ENCODE measurements at regions not wholly inside any gene's neighbourhood (a gene's known extent, or its start where the extent isn't known, plus 50 kb on each side); places are given as distances from the start of the nearest gene placed in this dataset.

DNA sequence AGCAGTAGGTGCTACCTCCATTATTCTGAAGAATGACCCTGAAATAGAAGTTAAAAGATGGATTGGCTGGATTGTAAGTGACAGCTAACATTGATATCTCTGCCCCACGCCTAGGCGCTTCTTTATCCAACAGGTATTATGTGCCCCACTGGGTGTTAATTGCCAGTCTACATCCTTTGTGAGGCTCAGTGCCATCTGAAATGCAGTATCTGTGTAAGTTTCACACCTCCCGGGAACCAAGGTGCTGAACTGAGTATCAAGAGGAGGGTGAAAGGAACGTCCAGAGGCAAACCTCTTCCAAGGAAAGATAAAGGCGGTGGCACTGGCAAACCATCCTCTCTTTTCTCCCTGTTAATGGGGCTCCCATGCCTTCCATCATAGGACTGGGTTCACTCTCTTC, 181.1 kb upstream of the UBL3 start:
- no peak for DNase-seq (ENCODE audit: low read depth)

DNA sequence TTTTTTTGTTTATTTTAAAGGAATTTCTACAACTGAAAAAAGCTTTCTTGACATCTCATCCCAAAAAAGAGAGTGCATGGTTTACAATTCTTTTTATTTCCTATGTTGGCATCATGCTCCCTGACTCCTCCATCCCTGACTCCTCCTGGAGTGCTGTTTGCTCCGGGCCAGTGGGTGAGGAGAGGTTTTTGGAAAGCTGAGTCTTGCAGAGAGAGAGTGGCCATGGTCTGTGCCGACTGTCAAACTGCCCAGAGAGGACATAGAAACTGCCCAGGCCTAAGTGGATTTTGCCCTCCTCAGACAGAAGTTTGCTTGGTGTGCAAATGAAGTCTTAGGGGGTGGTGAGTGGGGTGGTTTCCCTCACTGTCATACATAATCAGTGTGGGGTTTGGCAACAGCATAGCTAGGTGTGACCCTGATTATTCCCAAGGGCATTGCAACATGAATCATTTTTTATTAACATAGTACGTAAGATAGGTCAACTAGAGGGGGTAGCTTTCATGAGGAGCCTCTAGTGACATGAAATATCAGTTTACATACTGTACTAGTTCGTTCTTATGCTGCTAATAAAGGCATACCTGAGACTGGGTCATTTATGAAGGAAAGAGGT, 179.8 kb upstream of the UBL3 start:
- no peak for DNase-seq (ENCODE audit: low read depth)

DNA sequence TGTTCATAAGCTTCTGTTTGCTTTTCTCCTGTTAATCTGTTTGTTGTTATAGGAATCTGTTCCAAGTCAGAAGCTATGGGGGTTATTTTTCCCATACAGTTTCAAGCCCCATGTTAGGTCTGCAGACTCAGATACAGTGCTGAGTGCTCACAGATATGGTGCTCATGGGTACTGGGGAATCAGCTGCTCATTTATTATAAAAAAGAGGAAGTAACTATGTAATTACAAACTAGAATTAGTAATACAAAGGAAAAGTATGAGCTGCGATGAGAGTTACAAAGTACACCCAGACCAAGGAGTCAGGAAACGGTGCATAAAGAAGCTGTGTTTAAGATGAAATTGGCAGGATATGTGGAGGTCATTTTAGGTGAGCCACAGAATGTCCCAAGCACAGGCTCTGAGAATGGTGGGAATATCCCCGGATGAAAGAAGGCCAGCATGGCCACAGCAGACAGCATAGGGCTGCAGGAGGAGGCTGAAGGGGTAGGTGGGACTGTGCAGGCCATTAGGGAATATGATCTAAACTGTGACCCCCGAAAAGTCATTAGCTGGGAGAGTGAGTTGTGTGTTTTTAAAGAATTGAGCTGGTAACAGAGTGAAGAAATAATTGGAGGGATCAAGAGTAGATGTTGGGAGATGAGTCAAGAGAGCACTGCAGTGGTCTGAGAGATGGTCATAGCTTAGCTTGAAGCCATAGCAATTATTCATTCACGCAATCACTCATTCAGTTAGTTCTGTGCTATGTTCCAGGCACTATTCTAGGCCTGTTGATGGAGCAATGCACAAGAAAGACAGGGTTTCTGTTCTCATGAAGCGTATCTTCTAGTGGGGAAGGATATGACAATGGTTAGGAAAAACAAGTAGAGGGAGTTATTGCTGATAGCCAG, 177.4 kb upstream of the UBL3 start:
- no peak for DNase-seq (ENCODE audit: low read depth)

DNA sequence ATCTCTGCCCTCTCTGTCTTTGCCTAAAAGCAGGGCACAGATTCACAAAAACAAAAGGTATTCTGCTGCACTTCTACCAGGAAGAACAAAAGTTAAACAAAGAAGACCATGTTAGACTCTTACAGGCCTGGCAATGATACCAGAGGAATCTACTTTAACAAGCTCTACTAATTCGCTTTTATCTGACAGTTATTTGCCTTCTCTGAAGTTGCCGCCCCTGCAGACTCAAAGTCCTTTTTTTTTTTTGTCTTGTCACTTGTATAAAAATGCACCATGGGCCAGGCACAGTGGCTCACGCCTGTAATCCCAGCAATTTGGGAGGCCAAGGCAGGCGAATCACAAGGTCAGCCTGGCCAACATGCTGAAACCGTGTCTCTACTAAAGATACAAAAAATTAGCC, 176.5 kb upstream of the UBL3 start:
- no peak for DNase-seq (ENCODE audit: low read depth)

DNA sequence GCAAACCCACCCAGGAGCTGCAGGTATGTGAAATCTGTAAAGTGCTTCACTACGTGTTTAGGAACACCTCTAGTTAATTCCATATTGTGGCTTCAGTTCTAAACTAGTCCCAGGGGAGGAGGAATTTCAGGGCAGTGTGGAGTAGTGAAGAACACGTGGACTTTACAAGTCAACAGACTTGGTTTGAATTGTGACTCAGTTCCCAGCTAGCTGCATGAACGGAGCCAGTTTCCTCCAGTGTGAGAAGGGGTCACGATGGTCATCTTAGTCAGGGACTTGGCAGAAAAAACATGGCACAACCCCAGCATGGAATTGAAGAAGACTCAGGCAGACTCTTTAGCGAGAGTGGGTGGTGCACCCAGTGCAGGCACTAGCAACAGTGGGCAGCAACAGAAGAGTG, 175.7 kb upstream of the UBL3 start:
- peak; percentile 33 for DNase-seq (ENCODE audit: low read depth)

DNA sequence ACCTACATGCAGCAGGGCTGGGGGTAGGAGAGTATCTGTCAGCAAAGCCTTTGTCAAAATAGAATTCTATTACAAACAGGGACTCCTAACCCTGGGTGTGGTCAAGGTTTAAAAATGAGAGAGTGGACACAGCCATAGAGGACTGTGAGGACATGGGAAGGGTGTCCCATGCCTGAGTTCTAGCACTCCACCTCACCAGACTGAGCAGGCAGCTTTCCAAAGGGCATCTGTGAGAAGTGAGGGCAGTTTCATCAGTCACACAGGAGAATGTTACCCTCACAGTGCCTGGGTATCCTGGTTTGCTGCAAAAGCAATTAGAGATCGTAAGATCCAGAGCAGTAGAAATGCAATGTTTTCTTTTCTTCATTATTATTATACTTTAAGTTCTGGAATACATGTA, 174.9 kb upstream of the UBL3 start:
- DNase-seq (ENCODE audit: low read depth) = no peak

DNA sequence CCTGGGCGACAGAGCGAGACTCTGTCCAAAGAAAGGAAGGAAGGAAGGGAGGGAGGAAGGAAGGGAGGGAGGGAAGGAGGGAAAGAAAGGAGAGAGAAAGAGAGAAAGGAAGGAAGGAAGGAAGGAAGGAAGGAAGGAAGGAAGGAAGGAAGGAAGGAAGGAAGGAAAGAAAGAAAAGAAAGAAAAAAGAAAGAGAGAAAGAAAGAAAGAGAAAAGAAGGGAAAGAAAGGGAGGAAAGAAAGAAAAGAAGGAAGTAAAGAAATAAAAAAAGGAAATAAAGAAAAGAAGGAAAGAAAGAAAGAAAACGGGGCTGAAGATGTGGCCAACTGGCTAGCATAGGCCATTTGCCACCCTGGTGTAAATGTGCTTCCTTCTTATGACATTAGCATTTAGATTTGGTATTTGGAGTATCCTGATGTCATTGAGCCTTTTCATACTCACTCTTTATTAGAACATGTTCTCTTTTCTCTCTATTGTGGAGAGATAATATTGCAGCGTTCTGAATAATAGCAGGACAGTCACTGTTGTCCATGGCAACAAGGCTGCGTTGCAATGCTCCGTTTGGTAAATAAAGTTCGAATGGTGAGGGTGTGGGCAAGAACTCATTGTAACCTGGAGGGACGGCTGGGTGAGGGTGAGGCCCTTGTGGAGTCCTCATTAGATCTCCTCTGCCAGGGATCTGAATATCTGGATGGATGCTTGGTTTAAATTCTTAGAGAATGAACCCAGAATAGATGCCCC, 173.9 kb upstream of the UBL3 start:
- no peak for DNase-seq (ENCODE audit: low read depth)

DNA sequence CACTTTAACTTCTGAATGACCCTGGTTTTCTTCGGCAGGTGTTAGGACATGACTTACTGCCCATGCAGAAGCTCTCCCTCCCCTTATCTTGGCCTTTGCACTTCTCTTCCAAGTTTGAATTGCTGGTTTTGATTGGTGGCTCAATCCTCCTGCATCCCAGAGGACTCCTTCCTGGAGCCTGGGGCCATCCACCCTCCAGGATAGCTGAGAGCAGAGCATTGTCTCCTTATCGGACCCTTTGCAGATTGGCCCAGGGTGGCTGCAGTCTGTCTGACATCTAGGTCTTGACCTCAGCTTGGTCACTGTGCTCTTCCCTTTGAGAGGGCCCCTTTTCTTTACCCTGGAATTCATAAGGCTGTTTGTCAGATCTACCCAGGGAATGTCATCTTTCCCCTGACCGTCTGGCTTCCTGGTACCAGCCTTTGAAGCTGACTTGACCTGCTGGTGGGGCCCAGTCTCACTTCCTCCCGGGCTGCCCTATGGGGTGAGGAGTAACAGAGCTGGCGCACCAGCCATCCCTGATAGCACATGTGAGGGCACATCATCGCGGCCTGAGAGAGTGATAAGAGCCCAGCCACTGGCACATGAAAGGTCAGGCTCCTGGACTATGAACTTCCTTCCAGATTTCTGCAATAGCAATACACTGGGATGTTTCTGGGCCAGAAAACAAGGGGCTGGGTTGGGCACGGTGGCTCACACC, 172.9 kb upstream of the UBL3 start:
- DNase-seq (ENCODE audit: low read depth) = no peak

DNA sequence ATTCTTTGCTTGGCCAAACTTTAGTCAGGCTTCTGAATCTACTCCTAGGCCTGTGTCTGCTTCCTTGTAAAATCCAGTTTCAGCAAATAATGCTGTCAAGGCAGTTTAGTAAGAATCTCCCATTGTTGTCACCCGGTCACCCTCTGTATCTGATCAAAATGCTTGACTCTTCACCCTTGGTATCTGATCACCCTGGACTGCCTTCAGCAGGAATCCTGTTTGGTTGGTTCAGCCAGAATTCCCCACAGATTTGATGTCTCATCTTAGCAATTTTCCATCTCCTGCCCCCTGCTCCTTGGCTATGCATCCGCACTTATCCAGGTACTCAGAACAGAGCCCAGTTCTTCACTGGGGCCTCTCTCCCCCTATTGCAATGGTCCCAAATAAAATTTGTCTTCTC, 172.4 kb upstream of the UBL3 start:
- DNase-seq (ENCODE audit: low read depth) = no peak

DNA sequence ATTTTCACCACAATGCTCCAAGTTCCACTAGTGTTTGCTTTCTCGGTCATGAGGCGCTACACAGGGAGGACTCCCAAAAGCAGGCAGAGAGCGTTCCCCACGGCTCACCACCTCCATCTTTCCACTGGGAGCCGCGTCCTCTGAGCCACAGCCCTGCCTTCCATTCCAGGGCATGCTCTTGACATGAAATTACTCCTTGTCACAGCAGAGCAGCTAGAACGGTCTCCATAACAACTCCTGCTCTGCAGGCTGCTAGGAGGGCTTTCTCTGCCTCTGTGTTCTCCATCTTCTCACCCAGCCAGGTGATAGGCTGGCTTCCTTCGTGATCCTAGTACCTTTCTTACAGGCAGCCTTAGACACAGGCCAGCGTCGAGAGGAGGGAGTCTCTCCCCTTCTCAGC, 171.8 kb upstream of the UBL3 start:
- DNase-seq (ENCODE audit: low read depth) = no peak

DNA sequence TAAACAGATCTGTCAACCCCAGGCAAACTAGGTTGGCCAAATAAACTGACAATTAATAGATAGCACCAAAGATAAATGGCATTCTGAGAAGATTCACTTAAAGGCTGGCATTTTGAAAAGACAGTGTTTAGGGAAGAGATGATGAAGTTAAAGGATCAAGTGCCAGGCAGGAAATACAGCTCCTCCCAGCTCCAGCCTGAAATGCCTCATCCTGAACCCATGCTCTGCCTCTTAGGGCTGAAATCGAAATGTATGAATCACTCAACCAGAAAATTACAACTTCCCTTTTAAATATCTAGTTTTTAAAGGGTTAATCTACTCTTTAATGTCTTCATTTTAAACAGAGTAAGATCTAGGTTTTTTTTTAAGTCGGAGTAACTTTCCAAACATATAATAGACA, 171.2 kb upstream of the UBL3 start:
- no peak for DNase-seq (ENCODE audit: low read depth)

DNA sequence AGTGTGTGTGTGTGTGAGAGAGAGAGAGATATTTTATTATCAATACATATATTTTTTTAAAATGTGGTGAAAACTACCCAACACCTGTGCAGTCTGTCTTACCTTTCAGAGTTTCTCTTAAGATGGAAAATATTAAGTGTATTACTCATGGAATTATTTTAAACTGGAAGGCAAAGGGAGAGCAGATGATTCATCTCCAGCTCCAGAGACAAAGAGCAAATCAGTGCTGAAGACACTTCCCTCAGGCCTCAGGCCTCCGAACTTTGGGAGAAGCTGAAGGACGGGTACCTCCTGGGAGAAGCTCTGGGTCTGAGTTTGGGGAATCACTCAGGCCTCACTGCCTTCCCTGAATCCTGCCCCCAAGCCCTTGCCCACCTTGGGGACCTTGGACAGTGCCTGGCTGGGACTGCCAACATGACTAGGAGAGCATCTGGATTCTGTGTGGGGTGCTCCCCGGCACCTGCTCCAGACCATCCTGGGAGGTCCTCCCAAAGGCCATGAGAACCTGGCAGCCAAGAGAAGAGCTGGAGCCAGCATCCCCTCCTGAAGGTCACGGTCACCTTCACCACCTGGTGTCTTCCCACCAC, 170.4 kb upstream of the UBL3 start:
- peak; percentile 16 for DNase-seq (ENCODE audit: low read depth)

DNA sequence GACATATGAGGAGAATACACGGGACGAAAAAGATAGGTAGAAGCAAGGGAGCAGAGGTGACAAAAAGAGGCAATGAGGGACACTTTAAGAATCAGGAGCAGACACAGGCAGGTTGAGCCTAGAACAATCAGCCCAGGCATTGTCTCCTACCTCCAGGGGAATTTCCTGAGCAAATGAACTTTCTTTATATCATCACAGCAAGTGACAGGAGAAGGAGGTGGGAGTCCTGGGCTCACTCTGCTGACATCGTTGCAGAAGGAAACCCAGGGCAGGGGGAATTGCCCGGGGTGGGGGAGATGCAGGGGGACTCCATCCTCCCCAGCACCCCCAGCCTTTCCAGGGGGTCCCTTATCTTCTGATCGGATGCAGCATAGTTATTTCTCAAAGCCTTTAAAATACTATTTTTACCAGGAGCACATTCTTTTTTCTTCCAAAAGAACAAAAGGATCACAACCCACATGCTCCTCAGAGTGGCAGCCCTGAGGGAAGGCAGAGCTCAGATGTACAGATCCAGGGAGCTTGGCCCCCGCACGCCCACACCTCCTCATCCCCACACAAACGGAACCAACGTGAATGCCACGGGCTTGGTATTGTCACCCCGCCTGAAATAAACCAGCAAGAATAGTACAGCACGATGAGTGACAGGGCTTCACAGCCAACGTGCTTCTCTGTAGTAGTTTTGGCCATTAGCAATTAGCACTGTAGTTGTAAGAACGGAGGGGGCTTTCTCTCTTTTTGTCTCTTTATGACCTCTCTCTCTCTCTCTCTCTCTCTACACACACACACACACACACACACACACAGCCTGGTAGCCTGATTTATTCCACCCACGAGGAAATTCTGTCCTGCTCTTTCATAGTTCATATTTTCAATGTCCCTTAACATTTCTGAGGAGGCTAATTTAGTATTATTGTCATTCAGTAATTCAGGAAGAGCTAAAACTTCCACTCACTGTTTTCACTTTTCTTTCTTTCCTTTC, 169.5 kb upstream of the UBL3 start:
- DNase-seq (ENCODE audit: low read depth) = no peak

DNA sequence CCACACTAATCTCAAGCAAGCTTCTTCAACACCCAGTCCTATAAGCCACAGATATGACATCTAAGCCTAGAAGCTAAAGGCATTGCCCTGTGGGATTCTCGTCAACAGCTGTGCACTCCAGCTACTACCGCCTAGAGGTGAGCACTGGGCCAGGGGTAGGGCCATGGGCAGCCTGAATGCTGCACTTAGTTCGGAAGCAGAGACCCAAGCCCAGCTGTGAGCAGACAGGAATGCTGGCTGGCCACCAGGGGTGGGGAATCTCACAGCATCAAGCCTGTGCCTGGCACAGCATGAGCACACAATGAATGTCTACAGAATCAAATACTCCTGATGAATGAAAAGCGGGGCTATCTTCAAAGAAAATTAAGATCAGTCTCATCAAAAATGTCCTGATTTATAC, 167.5 kb upstream of the UBL3 start:
- DNase-seq (ENCODE audit: low read depth) = no peak

DNA sequence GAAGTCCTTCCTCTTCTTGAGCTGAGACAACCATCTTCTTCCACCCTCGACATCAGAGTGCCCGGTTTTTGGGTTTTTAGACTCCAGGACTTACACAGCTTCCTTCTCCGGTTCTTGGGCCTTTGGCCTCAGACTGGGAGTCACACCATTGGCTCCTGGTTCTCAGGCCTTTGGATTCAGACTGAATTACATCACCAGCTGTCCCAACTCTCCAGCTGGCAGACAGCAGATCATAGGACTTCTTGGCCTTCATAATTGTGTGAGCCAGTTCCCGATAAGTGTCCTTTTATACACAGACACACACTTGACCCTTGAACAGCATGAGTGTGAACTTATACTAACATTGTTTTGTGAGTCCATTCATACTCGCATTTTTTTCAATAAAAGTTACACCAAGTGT, 166.0 kb upstream of the UBL3 start:
- no peak for DNase-seq (ENCODE audit: low read depth)

DNA sequence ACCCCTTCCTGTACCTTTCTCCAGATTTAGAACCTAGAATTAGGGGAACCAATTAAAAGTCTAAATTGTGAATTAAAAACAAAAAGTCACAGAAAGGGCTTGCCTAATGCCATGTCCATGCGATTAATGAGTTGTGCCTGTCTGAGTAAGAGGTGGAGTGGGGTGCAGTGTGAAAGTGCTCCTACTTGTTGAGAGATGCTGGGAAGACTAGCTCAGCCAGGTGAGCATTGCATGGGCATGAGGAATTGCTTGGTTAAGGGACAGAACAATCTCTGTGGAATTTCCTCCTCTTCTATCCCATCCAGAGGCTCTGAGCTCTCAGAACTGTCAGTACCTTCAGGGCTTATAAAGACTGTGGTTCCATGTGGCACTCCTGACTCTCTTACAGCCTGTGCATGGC, 159.0 kb upstream of the UBL3 start:
- DNase-seq (ENCODE audit: low read depth) = no peak

DNA sequence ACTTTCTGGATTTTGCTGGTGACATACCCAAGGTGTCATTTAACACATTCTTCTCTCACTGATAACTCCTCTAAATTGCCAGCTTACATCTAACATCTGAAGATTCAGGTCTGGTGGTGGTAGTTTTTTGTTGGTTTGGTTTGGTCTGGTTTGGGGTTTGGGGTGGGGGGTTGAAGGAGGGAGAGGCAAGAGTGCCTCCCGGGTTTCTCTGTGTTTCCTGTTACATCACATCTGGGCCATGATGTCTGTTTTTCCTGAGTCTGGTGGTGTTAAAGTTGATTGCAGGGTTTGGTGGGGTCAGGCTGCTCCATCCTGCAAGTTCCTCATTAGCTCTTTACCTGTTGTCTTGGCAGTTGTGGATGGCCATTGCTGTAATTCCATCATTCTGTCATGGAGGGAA, 155.8 kb upstream of the UBL3 start:
- DNase-seq (ENCODE audit: low read depth) = no peak

DNA sequence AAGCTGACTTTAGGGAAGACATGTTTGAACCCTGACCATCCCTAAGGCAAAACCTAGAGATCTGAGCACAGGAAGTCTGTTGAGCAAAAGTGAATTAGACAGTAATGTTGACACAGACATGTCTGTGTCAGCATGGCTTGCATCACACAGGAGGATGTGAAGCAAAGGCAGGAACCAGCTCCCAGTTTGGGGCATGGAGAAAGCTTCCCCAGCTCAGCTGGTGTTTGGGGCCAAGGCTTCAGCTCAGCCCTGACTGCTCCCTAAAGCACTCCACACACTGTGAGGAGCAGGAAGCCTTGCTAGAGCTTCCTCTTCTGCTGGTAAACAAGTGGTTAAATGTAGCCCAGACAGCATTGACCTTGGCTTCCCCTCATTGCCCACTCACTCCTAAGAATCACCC, 153.8 kb upstream of the UBL3 start:
- DNase-seq (ENCODE audit: low read depth) = no peak

DNA sequence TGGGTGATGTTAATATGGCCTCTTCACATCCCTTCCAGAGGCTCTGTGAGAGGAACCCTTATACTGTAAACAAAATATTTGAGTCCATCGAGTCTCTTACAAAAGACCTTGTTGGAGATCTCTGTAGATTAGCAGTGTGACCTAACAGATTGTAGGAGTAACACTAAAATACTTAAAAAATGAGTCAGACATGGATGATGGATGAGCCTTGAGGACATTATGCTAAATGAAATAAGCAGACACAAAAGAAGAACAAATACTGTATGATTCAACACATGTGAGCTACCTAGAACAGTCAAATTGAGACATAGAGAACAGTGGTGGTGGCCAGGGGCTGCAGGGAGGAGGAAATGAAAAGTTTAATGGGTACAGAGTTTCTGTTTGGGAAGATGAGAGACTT, 152.2 kb upstream of the UBL3 start:
- peak; percentile 37 for DNase-seq (ENCODE audit: low read depth)

DNA sequence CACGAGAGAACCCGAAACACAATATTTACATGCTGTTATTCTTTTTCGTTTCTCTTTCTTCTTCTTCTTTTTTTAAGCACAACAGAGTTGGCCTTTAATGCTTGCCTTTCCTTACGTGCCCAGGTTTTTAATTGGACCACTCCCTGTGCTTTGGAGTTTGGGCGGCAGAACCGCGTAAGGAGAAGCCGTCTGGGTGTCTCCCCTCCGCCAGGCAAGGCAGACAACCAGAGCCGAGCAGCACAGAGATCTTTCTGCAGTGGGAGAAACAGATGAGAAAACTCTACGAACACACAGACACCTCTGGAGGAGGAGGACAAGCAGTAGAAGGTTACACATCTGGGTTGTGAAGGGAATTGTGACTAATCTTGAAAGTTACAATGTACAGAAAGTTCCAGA, 150.0 kb upstream of the UBL3 start:
- no peak for DNase-seq (ENCODE audit: low read depth)
